Activated CD8-positive, alpha-beta T cell treated with anti-CD3 and anti-CD28 coated beads, Interleukin-2, amount 10 ng/mL, durations not matched to agents 7 days and 5 days (primary cell): ENCODE measurements at regions not wholly inside any gene's neighbourhood (a gene's known extent, or its start where the extent isn't known, plus 50 kb on each side); places are given as distances from the start of the nearest gene placed in this dataset.

Source experiments
- ATAC-seq: fragments of 150-1000 bp; cut with Tn5 transposase; one replicate; pipeline ENCODE4 v1.10.0; 2021; ENCODE audit warnings: moderate library complexity
- CTCF ChIA-PET: fragments of 350-600 bp; sonication (Branson Sonifier 250); formaldehyde crosslinking; loops from one replicate; lab custom pipeline; 2021; ENCODE audit warnings: antibody characterized with exemption; lab: Charles Lee
- POLR2A ChIA-PET: fragments of 350-600 bp; sonication (Branson Sonifier 250); formaldehyde crosslinking; loops from one replicate; lab custom pipeline; 2021; ENCODE audit warnings: antibody characterized with exemption; lab: Charles Lee
- DNase-seq: peaks from one replicate; pipeline ENCODE4 v3.0.0-alpha.2; 2020
- H3K27ac Mint-ChIP-seq: one replicate; pipeline ENCODE4 v1.8.0; 2021; ENCODE audit warnings: mild to moderate bottlenecking, mixed read lengths
- H3K27me3 Mint-ChIP-seq: one replicate; pipeline ENCODE4 v1.8.0; 2021; ENCODE audit warnings: low read depth, mixed read lengths
- H3K36me3 Mint-ChIP-seq: one replicate; pipeline ENCODE4 v1.8.0; 2021; ENCODE audit warnings: low read depth, mixed read lengths
- H3K4me1 Mint-ChIP-seq: one replicate; pipeline ENCODE4 v1.8.0; 2021; ENCODE audit warnings: low read depth, mixed read lengths
- H3K4me3 Mint-ChIP-seq: one replicate; pipeline ENCODE4 v1.8.0; 2021; ENCODE audit warnings: mild to moderate bottlenecking, mixed read lengths
- H3K9me3 Mint-ChIP-seq: one replicate; pipeline ENCODE4 v1.8.0; 2022; ENCODE audit warnings: mixed read lengths; ENCODE audit not compliant: insufficient read depth

DNA sequence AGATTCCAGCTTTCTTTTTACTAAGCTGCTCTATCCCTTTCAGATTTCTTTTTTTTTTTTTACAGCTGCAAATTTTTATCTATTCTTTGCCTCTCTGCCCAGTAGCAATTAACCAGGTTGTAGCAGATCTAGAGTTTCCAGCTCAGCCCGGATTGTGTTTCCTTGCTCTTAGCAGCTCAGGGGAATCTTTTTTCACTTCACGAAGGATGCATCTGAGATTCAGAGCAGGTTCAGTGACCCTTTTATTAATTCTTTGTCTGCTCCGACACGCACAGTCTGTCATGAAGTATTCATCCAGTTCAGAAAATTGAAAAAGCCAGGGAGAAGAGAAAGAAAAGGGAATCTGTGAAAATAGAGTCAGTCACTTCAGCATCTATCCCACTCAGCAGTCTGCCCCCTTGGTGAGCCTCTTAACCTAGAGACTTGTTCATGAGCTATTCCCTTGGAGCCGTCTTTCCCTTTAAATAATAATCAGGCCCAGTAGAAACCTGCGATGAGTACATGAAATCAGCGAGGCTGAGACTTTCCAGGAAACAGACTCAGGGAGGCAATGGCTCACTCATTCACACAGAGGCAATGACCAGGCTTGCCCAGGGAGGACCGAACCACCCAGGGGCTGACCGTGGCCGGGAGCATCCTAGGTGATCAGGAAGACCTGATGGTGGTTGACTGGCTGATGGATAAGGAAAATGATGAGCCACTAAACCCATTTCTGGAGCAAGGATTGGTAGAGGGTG is 103.4 kb upstream of the ITGA6 start:
- H3K36me3 Mint-ChIP-seq: no peaks in the 10 kb centered on the region
- H3K4me1 Mint-ChIP-seq: peaks cover 2% of the 10 kb centered on the region
- ATAC-seq: no peak
- no peak overlapping the region for H3K27ac Mint-ChIP-seq
- H3K27me3 Mint-ChIP-seq: peaks cover 3% of the 10 kb centered on the region
- no peaks in the 10 kb centered on the region for H3K9me3 Mint-ChIP-seq
- ChIA-PET CTCF (interaction anchor here (1.3 kb wide), 1 partner anchor 138 kb away, joined by 4 read pairs; no protein-coding TSS in a partner anchor), POLR2A (no interaction called here)
- no peak for DNase-seq
- no peak overlapping the region for H3K4me3 Mint-ChIP-seq

DNA sequence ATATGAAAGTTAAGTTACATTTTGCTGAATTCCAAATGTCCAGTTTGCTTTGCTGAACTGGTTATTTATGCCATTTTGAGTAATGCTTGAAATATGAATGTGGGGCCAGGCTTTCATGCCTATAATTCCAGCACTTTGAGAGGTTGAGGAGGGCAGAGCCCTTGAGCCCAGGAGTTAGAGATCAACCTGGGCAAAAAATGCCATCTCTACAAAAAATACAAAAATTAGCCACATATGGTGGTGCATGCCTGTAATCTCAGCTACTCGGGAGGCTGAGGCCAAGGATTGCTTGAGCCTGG is 101.2 kb upstream of the ITGA6 start:
- ChIA-PET POLR2A (no interaction called here), CTCF (no interaction called here)
- no peak overlapping the region for H3K27ac Mint-ChIP-seq
- no peak overlapping the region for H3K4me3 Mint-ChIP-seq
- no peaks in the 10 kb centered on the region for H3K9me3 Mint-ChIP-seq
- ATAC-seq (no peak), DNase-seq (no peak)
- H3K36me3 Mint-ChIP-seq: no peaks in the 10 kb centered on the region
- peaks cover 2% of the 10 kb centered on the region for H3K4me1 Mint-ChIP-seq
- H3K27me3 Mint-ChIP-seq: peaks cover 4% of the 10 kb centered on the region

DNA sequence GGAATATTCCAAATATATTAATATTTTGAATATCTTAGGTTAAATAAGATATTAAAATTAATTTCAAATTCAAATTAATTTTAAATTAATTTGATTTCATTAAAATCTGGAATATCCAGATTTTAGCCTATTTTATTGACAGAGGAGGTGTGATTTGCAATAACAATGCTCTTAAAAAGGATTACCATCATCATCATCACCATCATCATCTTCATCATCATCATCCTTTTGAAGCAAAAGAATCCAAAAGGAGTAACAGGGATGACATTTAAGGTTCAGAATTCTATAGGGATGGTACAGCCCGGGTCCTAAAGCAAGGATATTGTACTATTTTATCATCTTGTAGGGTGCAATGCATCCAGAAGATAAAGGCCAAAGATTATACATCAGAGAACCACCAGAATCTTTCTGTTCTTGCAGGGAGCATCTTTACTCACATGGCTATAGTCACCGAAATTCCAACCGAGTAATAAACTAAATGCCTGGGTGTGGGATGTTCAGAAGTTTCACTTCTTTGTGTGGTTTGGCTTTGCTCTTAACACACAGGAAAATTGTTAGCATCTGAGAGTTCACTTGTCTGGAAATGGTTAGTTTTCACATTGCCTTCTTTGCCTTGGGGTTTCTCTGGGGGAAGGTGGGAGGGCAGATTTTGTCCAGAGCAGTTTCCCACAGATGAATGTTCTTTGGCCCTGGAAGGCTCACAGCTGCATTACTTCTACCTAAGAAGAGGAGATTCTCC is 99.1 kb upstream of the ITGA6 start:
- Mint-ChIP-seq H3K36me3 (no peaks in the 10 kb centered on the region), H3K27me3 (peaks cover 6% of the 10 kb centered on the region), H3K4me3 (no peak overlapping the region), H3K9me3 (no peaks in the 10 kb centered on the region), H3K4me1 (peaks cover 2% of the 10 kb centered on the region), H3K27ac (no peak overlapping the region)
- CTCF ChIA-PET: no interaction called here
- no peak for ATAC-seq
- no peak for DNase-seq
- POLR2A ChIA-PET: no interaction called here

GRCh38 chr2:172329416-172329773 is 98.0 kb upstream of the ITGA6 start:
- Mint-ChIP-seq H3K27ac (no peak overlapping the region), H3K36me3 (no peaks in the 10 kb centered on the region), H3K4me1 (peaks cover 2% of the 10 kb centered on the region), H3K4me3 (no peak overlapping the region), H3K9me3 (no peaks in the 10 kb centered on the region), H3K27me3 (peaks cover 6% of the 10 kb centered on the region)
- ChIA-PET CTCF (no interaction called here), POLR2A (no interaction called here)
- DNase-seq (no peak), ATAC-seq (no peak)

DNA sequence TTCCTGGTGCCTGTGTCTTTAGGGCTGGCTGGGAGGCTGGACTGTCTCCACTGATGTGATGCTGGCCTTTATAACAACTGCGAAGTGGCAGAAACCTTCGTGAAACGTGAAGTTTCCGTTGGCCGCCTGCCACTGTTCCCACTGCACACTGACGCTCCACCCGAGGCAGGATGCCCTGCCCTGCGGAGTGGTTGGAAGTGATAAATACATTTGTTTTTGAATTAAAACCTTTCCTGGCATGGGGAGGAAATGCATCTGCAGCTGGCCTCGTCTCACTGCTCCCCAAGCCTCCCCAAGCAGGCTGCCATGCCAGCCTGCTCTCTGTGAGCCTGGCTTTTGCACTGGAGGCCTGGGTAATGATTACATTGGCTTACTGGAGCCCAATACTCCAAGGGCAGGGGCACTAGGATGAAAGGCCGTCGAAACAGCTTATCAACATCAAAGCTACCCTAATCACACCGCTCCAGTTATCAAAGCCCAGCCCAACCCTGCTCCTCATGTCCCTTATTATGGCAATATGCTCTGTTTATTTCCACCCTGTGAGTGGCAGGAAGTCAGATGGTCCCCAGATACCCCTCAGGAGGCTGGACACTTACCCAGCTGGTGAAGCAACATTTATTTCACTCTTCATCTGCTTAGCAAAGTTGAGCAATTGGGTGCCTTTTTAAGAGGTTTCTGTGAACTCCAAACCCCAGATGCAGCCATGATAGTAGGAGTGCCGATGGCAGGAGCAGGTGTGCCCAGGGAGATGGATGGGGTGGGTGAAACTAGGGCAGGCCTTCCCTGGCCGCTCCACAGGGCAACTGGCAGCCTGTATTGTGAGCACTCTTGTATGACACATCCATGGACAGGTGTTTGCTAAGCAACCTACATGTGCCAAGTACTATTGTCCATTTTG is 97.4 kb upstream of the ITGA6 start:
- DNase-seq (no peak), ATAC-seq (no peak)
- Mint-ChIP-seq H3K9me3 (no peaks in the 10 kb centered on the region), H3K4me1 (peaks cover 2% of the 10 kb centered on the region), H3K36me3 (no peaks in the 10 kb centered on the region), H3K27me3 (peaks cover 9% of the 10 kb centered on the region), H3K4me3 (no peak overlapping the region), H3K27ac (no peak overlapping the region)
- POLR2A ChIA-PET: no interaction called here
- CTCF ChIA-PET: no interaction called here

DNA sequence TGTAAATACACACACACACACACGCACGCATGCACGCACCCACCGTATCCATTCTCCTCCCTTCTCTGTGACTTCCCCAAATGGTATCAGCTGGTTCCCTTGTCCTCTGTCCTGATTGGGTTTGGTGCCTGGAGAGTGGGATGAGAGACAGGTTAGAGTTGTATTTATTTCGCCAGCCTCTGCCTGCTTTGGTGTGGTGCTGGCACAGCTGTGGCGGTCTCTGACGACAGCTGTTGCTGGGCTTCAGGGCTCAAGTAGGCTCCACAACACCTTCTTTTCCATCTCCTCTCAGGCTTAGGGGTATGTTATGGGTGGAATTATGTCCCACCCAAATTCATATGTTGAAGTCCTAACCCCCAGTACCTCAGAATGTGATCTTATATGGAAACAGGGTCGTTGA is 94.9 kb upstream of the ITGA6 start:
- Mint-ChIP-seq H3K9me3 (no peaks in the 10 kb centered on the region), H3K27me3 (peaks cover 11% of the 10 kb centered on the region), H3K4me3 (no peak overlapping the region), H3K27ac (no peak overlapping the region), H3K36me3 (no peaks in the 10 kb centered on the region), H3K4me1 (no peaks in the 10 kb centered on the region)
- POLR2A ChIA-PET: no interaction called here
- DNase-seq: no peak
- CTCF ChIA-PET: no interaction called here
- ATAC-seq: no peak

DNA sequence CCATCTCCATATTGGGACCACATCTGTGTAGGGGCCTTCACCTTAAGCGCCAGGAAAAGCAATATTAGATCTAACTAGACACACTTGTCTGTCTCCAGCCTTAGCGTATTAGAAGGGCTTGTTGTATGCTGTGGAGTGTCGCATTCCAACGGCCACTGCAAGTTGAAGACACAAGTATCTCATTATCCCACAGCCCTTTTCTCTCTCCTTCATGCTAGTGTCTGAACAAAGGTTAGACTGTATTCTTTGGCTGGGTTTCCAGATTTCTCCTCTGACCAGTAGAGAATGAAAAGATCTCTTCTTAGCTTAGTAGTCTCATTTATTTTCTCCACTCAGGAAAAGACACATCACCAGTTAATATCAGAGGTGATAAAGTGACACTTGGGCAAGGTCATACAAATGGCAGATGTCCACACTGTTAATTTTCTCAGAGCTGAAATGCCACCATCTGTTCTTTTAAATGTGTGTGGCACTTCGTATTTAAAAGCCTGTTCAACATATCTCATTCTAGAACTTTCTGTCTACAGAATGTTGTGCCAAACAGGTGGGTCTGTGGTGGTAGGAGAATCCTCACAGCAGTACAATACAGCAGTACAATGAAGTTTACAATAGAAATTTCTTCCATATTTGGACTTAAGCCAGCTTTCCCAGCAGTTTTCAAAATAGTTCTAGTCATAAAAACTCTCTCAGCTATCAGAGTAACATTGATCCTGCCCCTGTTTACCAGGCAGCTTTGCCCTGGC is 94.0 kb upstream of the ITGA6 start:
- POLR2A ChIA-PET: no interaction called here
- no peak overlapping the region for H3K4me3 Mint-ChIP-seq
- no peaks in the 10 kb centered on the region for H3K4me1 Mint-ChIP-seq
- CTCF ChIA-PET: no interaction called here
- no peaks in the 10 kb centered on the region for H3K9me3 Mint-ChIP-seq
- H3K27ac Mint-ChIP-seq: no peak overlapping the region
- ATAC-seq (no peak), DNase-seq (no peak)
- peaks cover 11% of the 10 kb centered on the region for H3K27me3 Mint-ChIP-seq
- no peaks in the 10 kb centered on the region for H3K36me3 Mint-ChIP-seq

- H3K27me3 Mint-ChIP-seq: peaks cover 11% of the 10 kb centered on the region
- no peak for ATAC-seq
- no peak for DNase-seq
- H3K9me3 Mint-ChIP-seq: no peaks in the 10 kb centered on the region
- no peaks in the 10 kb centered on the region for H3K36me3 Mint-ChIP-seq
- no peak overlapping the region for H3K4me3 Mint-ChIP-seq
- CTCF ChIA-PET: no interaction called here
- POLR2A ChIA-PET: no interaction called here
- no peaks in the 10 kb centered on the region for H3K4me1 Mint-ChIP-seq
- no peak overlapping the region for H3K27ac Mint-ChIP-seq
Measured at GRCh38 chr2:172333978-172334330, 93.4 kb upstream of the ITGA6 start.

DNA sequence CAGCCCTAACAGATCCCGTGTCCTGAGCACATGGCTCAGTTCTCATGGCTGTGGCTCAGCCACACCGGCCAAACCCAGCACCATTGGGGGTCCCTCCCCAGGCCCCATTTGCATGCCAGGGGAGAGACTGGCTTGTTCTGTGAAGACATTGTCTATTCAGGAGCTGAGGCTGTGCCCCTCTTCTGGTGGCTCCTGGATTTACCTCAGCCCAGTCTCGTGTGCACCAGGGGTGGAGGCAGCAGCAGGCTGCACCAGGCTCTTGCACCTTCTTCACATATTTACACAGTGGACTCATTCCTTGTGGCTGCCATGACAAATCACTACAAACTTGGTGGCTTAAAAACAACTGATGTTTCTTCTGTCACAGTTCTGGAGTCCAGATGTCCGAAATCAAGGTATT is 92.4 kb upstream of the ITGA6 start:
- no peaks in the 10 kb centered on the region for H3K9me3 Mint-ChIP-seq
- no peak for DNase-seq
- no peaks in the 10 kb centered on the region for H3K36me3 Mint-ChIP-seq
- ChIA-PET POLR2A (no interaction called here), CTCF (no interaction called here)
- no peak overlapping the region for H3K4me3 Mint-ChIP-seq
- H3K27ac Mint-ChIP-seq: no peak overlapping the region
- peaks cover 10% of the 10 kb centered on the region for H3K4me1 Mint-ChIP-seq
- peaks cover 11% of the 10 kb centered on the region for H3K27me3 Mint-ChIP-seq
- ATAC-seq: no peak

GRCh38 chr2:172335736-172336135 is 91.7 kb upstream of the ITGA6 start:
- Mint-ChIP-seq H3K9me3 (no peaks in the 10 kb centered on the region), H3K27me3 (peaks cover 11% of the 10 kb centered on the region), H3K36me3 (no peaks in the 10 kb centered on the region), H3K4me1 (peaks cover 17% of the 10 kb centered on the region), H3K27ac (no peak overlapping the region), H3K4me3 (no peak overlapping the region)
- POLR2A ChIA-PET: no interaction called here
- no peak for DNase-seq
- CTCF ChIA-PET: no interaction called here
- no peak for ATAC-seq

DNA sequence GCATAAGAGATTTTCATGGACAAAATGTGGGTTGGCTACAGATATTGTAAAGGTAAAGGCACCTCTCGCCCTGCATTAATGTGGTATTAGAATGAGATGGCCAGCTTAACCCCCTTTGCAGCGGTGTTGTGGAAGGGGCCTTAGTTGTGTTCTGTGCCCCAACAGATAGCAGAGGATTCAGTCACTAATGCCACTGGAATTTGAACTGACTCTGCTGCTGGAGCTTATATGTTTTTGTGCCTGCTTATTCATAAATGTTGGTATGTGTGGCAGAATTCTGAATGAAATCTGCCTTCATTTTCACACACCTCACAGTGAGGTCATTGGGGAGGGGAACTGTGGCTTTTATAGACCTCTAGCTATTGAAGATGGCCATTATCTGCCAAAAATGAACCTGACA is 90.7 kb upstream of the ITGA6 start:
- DNase-seq (no peak), ATAC-seq (no peak)
- Mint-ChIP-seq H3K36me3 (no peaks in the 10 kb centered on the region), H3K27me3 (peaks cover 8% of the 10 kb centered on the region), H3K27ac (no peak overlapping the region), H3K4me3 (no peak overlapping the region), H3K4me1 (peaks cover 17% of the 10 kb centered on the region), H3K9me3 (no peaks in the 10 kb centered on the region)
- ChIA-PET CTCF (interaction anchor here (0.6 to 1.6 kb wide), 2 partner anchors 125 to 134 kb away, joined by 3 to 6 read pairs; no protein-coding TSS in a partner anchor), POLR2A (no interaction called here)
